Embryonic facial prominence (tissue), 1 donor: ENCODE measurements at regions not wholly inside any gene's neighbourhood (a gene's known extent, or its start where the extent isn't known, plus 50 kb on each side); places are given as distances from the start of the nearest gene placed in this dataset.

Experiments used
- DNase-seq: peaks from one replicate; pipeline ENCODE4 v3.0.0-alpha.2; 2016; ENCODE audit errors: extremely low spot score

DNA sequence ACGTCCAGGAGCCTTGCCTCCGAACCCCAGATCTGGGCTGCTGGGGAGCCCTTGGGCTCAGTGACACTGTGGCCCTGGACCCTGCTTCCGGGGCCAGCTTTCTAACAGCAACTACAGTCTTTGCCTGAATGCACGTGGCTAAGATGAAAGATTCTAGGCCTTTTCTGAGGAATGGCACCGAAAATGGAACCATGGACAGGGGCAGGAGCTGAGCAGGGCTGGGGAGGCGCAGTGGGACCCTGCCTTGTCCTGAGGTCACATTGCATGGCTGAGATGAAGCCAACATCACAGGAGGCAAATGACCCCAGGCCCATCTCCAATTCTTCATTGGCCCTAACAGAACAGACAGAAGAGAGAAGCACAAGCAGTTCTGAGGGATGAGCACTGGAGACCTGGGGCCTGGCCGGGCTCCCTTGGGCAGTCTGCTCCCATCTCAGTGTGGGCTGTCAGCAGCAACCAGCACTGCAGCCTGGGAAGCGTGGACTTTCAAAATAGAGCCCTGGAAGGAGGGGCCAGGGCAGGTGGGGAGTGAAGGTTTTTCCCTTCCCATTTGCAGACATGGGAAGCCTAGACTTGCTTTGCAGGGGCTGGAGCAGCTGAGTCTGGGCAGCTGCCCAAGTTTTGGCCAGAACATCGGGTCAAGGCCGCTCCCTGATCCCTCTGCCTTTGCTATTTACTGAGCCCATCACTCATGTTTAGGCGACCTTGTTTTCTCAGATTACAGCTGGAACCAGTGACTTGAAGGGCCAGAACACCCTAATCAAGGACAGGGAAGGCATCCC, 114.4 kb upstream of the TCERG1L start:
- no peak for DNase-seq

DNA sequence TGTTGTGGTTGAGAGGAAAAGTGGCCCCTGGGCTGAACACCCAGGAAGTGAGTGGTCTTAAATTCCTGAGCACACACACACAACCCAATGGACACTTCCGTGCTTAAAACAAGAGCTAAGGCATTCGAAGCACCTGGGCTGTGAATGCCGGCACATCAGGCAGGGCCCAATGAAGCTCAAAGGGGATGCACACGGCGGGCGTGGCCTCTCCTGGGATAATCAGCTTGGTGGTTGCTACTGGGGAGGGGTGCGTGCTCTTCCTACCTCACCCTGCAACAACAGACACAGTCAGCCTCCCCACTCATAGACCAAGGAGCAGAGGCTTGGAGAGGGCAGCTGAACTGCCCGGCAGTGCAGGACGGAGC, 115.0 kb upstream of the TCERG1L start:
- no peak for DNase-seq

DNA sequence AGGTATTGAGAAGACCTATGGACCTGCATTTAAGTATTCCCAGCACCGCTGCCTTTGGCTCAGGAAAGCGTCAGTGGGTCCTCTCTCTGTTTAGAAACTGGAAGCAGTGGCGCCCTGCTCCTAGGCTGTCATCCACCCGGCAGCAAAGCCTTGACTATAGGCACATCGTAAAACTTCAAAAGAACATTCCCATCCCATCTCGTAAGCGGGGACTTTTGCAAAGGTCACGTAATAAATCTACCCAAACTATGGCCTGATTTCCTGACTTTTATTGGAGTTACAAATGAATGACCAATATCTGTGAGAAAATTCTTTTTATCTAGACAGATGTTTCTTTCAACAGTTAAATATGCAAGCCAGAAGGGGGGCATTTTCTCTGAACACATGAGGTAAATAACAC, 115.8 kb upstream of the TCERG1L start:
- no peak for DNase-seq

DNA sequence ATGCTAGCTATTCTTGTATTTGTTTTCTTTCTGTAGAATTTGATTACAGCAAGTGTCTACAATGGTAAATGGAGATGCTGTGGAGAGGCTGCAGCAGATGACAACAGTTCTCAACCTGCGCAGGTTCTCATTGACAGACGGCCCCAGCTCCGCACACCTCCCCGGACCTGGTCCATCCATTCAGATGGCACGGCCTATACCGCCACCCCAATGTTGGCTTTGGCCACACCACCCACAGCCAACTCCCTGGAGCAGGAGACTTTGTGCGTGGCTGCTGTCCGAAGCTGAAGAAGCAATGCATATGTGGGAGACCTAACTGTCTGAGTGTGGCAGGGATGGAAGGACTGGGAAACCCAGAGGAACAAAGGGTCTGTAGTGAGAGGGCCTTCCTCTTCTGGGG, 116.4 kb upstream of the TCERG1L start:
- no peak for DNase-seq

DNA sequence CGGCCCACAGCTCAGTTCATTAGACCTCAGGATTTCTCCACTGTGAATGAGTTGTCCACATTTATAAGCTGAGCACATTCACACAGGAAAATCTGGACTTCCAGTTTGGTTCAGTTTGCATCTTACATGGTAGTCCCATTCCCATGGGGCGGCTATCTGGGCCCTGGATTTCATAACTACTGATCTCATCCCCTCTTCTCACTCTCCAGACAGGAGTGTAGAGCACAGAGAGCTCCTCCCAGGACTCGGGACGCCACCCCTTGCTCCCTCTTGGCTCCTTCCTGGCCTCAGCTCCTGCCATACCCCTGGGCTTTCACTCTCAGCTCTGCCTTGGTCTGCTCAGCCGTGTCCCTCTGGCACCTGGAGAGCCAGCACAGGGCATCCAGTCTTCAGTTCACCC, 117.6 kb upstream of the TCERG1L start:
- DNase-seq: no peak

DNA sequence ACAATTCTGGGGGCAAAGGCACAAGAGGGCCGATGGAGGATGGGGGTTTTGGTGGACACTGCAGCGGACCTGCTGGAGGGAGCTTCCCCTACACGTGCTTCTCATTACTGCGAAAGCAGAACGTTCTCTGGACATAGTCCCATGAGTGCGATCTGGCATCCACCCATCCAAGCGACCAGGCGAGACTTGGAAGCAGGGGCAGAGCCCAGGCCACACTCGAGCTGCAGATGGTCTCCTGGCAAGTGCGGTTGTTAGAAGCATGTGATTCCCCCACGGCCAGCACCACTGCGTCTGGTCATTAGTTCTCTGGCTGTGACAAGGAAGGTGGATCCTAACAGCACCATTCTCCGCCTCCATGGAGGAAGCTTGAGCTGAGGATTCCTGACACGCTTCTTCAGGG, 118.4 kb upstream of the TCERG1L start:
- no peak for DNase-seq

DNA sequence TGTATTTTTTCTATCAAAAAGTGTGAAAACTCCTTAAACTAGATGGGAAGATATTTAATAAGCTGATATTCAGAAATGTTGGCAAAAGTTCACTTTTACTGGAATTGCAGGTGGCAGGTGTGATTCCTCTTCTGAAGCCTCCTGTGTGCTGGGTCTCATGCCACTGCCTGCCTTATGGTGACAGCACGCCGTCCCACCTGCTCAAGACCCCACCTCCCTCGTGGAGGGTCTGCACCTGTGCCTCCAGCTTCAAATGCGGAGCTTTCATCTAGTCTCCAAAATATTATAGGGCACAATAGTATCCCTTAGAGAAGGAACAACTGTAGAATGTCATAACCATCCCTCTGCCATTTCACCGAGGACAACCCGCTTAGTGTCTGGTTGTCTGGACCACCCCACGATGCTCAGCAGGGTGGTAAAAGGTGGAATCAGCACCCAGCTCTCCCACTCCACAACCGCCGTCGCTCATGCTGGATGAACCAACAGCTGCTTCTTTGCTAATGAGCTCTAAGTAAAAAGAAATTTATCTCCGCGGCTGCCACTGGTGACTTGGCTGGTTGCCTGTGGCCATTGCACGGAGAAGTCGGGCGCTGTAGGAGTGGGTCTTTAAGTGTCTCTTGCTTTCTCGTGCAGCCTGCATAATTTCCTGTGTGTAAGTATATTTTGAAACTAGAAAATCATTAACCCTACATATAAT, 119.3 kb upstream of the TCERG1L start:
- no peak for DNase-seq

DNA sequence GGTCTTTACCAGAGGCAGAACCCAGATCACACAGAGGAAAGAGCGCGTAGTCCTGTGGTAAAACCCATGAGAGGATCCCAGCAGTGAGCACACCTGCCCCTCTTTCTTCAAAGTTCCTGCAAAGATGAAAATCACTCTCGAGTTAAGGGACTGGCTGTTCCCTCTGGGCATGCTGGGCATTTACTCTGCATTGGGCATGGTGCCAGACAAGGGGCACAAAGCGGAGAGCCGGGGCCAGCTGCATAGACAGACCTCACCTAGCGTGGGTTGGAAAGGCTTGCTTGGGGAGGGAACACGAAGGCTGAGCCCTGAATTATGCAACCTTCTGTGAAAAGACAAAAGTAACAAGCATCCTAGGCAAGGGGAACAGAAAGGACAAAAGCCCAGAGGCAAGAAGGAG, 120.0 kb upstream of the TCERG1L start:
- DNase-seq: no peak

DNA sequence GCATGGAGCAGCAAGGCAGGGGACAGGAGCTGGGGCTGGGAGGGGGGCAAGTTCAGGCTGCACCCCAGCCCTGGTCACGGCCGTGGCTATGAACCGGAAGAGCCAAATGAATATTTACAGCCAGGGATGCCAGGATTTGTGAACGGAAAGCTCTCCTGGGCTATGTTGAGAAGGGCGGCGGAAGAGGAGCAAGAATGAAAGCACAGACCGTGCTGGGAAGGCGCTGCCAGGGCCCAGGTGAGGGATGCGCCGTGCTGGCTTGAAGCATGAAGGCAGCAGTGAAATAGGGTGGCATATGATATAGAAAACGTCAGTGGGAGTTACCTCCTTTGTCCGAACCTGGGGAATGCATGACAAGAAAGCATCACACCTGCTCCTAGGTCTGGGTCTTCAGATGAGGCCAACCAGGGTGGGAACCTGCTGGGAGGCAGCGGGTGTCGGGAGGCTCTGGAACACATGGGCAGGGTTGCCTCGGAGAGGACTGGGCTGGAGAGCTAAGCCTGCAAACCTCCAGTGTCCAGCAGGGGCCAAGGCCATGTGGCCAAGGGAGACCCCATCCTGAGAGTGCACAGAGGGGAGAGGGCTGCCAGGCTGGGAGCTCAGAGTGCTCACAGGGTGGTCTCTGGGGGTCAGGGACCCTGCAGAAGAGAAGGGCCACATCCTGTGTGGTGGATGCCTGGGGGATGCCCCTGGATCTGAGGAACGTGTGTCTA, 120.6 kb upstream of the TCERG1L start:
- no peak for DNase-seq

DNA sequence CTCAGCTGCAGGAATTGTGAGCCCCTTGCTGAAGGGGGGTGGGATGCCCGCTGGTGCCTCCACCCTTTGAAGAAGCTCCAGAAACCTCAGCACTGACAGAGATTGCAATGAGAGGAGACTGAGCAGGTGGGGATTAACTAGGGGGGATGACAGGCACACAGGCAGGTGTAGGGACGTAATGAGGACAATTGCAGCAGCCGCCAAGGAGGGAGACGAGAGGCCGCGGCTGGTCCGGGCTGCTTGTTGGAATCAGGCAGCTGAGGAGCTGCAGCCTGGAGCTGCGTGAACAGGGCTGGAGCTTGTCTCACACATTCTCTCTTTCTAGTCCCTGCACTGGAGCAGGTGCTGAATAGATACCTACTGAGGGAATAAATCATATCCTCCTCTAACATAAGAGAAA, 122.0 kb upstream of the TCERG1L start:
- DNase-seq: no peak

DNA sequence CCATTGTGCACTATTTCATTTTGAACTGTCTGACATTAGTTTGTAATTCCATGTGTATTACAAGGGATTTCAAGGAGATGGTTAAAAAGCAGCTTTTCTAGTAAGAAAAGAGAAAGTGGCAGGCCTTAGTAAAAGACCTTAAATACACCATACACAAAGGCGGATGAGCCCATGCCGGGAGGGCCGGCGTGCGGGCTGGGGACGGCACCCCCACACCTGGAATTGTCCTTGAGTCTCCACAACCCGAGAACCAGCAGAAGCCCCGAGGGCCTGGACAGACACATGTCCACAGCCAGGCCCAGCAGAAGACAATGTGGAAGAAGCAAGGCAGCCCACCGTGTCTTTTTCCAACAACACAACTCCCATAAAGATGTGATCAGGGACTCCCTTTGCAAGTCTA, 123.7 kb upstream of the TCERG1L start:
- no peak for DNase-seq

DNA sequence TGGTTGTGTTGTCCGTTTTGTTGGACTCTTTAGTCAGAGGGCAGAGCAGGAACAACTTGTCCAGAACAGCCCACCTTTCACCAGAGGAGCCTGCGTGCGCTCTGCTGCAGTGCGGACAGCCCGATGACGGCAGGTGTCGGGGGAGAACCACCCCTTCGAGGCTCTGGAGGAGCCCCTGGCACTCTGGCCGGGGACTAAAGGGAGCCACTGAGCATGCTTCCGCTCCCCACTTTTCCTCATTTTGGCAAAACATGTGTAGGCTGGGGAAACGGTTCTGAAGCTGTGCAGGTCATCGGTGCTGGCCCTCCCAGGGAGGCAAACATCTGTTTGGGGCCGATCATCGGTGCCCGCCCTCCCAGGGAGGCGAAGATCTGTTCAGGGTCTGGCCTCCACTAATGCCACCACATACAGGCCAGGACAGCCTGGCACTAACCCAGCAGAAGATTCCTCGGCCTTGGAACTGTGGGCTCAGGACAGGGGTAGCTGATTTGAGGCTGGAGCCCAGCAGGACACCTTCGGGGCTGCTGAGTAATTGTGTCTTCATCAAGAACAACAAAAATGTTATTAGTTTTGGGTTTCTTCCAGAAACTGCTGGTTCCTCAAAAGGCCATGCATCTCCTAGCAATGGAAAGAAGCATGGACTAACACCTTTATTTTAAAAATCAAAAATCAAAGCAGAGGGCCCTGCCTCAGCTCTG, 124.4 kb upstream of the TCERG1L start:
- no peak for DNase-seq

DNA sequence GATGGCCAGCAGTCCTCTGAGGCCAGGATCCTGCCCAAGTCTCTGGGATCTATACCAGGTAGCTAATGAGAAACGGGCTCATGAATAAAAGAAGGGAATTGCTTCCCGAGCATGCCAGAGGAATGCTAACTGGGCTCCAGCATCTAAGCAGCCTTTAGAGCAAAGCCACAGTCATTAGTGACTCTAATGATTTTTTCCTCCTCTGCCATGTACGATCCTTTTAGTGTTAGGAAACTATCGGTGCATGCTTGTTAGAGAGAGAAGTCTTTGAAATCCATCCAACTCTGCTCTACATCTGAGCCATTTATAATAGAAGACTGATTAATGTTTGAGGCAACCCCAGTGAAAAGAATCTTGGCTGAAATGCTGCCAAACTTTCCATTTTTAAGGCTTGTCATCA, 124.9 kb upstream of the TCERG1L start:
- DNase-seq: peak; percentile 40

DNA sequence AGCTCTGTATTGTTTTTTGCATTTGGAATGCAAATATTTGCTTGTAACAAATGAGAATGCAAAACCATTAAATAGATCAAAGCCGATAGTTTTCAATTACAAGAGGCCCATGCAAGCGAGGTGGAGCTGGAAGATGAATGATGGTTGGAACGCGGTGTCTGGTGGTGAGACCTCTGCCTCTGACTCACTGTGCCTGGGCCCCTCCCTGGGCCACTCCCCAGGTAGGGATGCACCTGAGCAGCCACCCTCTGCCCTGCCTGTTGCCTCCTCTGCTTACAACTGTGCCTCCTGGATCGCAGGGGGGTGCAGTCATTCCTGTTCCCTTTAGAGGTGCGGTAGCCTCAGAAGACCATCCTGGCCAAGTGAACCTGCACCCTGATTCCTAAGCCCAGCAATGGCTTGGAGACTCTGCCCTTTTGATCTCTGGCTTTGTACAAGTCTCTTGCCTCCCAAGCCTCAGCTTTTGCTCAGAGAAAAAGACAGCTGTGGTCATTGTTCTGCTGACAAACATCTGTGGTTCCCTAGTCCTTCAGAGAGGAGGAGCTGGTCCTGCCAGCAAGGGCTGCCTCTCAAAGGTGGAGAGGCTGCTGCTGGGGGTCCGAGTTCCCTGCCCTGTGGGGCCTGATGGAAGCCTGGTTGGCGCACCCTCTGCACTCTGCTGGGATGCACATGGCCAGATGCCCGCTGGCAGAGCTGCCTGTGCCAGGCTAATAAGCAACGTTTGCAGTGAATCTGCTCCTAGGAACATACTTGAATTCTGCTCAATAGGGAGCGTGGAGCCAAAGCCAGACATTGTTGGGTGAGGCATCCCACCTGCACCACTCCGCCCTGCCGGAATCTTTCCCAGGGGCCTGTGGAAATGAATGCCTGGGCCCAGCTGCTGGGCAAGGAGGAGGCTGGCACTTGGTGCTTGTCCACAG, 126.3 kb upstream of the TCERG1L start:
- DNase-seq: no peak

DNA sequence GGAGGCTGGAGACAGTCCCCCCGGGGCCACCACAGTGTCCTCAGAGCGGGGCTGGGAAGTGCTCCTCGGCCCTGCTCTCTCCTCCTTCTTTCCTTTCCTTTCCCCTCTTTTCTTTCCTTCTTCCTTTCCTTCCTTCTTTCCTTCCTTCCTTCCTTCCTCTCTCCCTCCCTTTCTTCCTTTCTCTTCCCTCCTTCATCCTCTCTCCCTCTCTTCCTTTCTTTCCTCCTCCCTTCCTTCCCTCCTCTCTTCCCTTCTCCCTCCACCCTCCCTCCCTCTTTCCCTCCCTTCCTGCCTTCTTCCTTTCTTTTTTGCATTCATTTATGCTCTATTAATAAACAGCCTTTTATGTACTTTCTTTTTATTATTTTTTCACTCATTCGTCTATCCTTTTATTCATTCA, 127.1 kb upstream of the TCERG1L start:
- no peak for DNase-seq

DNA sequence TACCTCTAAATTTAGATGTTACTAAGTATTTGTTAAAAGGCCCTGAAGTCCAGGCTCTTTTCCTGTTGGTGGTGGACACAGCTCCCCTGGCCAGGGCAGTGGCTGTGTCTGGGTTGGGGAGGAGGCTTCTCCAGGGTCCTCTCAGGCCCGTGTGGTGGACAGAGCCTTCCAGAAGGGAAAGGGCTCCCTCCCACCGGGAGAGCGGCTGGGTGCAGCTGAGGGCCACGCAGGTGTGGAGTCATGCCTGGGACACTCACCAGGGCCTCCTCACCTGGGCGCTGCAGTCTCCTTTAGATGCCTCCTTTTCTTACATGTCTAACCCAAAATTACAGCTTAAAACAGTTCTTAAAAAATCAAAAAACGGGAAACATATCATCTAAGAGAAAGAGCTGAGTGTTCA, 128.2 kb upstream of the TCERG1L start:
- no peak for DNase-seq

DNA sequence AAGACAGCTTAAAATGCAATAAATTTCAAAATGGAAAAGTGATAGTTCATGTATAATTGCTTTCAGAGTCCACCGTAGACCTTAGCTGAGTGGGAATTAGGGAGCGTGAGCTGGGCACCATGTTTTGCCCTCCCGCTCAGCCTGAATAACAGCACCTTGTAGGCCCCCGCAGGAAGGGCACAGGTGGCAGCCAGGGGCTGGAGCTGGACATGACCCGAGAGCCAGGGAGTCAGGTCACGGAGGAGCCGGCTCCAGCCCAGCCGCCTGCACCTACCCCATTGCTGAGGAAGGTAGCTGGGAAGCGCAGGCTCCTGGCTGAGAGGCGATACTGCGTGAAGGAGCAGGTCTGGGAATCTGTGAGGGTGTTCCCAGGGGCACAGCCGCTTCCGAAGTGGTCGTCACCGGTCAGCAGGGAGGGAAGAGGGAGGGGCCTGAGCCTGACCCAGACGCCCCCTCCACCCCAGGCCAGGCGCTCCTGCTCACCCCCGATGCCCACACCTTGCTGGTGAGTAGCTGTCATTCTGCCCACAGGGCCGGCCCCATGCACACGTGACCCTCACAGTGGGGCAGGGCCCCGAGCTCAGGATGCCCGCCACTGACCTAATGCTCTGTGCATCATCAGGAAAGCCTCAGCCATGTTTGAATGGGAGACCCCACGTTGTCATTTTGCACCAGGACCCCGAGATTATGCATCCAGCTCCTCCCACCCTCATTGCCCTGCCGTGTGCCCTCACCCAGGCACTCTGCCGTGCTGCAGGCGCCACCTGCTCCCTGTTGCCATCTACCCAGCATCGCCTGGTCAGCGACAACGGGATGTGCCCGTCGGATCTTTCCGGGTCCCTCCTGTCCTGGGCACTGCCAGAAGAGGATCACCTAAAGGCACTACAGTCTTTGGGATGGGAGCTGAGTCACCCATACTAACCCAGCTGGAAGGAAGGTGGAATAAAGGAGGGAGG, 129.2 kb upstream of the TCERG1L start:
- no peak for DNase-seq

DNA sequence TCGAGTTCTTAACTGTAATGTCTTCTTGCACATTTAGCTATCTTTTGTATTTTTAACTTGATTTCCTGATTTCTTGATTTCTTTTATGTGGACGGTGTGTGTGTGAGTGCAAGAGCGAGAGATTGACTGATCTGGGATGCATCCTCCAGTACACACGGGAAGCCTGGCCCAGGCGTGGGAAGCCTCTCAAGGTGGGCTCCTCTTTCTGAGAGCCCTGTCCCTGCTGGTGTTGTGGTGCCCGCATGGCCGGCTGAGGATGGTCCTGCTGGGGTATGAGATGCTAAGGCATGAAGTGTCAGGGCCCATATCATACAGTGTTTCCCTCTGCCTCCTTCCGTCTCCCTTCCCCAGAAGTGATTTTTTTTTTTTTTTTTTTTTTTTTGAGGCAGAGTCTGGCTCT, 130.8 kb upstream of the TCERG1L start:
- DNase-seq: no peak

DNA sequence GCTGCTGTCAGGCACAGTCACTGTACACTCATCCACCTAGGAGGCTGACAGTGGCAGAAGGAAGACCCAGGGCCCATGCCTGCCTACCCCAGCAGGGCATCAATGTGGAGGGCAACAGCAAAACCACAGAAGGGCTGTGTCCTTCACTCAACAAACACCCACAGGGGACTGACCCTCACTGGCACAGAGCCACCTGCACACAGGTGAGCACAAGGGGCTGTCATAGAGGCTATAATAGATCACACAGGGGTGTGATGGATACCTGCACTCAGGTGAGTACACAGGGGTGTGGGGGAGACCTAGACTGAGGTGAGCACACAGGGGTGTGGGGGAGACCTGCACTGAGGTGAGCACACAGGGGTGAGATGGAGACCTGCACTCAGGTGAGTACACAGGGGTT, 132.8 kb upstream of the TCERG1L start:
- no peak for DNase-seq

DNA sequence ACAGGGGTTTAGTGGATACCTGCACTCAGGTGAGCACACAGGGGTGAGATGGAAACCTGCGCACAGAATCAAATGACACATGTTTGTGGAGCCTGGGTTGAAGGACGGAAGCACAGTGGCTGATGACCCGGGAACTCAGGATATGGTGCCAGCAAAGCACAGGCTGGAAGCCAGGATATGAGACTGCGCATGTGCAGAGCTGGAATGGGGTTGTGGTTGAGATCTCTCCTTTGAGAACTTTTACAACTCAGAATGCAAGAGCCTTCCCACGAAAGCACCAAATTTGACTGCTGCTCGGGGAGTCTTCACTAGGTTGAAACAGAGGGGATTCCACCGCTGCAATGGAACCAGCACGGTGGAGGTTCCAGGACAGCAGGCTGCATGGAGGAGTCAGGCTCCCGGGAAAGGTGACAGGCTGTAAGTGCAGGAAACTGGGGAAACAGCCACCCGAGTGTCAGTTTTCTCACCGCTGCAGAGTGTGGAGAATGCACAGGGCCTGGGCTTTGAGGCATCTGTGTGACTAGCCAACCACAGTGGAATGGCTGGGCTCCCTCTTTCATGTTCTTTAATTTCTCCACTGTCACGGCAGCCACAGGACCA, 133.4 kb upstream of the TCERG1L start:
- DNase-seq: no peak
